Neural cell (in vitro differentiated cells): ENCODE measurements at regions not wholly inside any gene's neighbourhood (a gene's known extent, or its start where the extent isn't known, plus 50 kb on each side); places are given as distances from the start of the nearest gene placed in this dataset.

Source experiments
- H2AFZ ChIP-seq: fragments of 200-600, 300-800 bp; sonication (generic), shearing (Covaris generic); 2 replicates; pipeline ENCODE4 v1.6.0; 2014; ENCODE audit warnings: low read depth, mild to moderate bottlenecking, antibody characterized with exemption, low read length, moderate library complexity
- H3F3A ChIP-seq: fragments of 200-600 bp; shearing (Covaris generic); 2 replicates; pipeline ENCODE4 v1.6.1; 2016; ENCODE audit warnings: mild to moderate bottlenecking, moderate library complexity, mixed read lengths, antibody characterized with exemption, low read length; ENCODE audit not compliant: insufficient read depth, poor library complexity, severe bottlenecking
- H3K27ac ChIP-seq: fragments of 200-600, 300-800 bp; sonication (generic), shearing (Covaris generic); 2 replicates; pipeline ENCODE4 v1.5.1; 2014; ENCODE audit warnings: mild to moderate bottlenecking, low read length, moderate library complexity
- H3K27me3 ChIP-seq: fragments of 300-800, 200-600 bp; sonication (generic), shearing (Covaris generic); 2 replicates; pipeline ENCODE4 v1.6.0; 2014; ENCODE audit warnings: mild to moderate bottlenecking, low read depth, low read length, moderate library complexity; ENCODE audit not compliant: insufficient read depth
- H3K36me3 ChIP-seq: fragments of 300-800, 200-600 bp; sonication (generic), shearing (Covaris generic); 2 replicates; pipeline ENCODE4 v1.5.1; 2014; ENCODE audit warnings: mild to moderate bottlenecking, antibody characterized with exemption, low read length, moderate library complexity; ENCODE audit not compliant: insufficient read depth
- H3K4me2 ChIP-seq: fragments of 300-800, 200-600 bp; sonication (generic), shearing (Covaris generic); 2 replicates; pipeline ENCODE4 v1.6.0; 2014; ENCODE audit warnings: mild to moderate bottlenecking, low read length
- H3K4me3 ChIP-seq: fragments of 300-800, 200-600 bp; sonication (generic), shearing (Covaris generic); 2 replicates; pipeline ENCODE4 v1.5.1; 2014; ENCODE audit warnings: mild to moderate bottlenecking, low read length, moderate library complexity
- H3K79me2 ChIP-seq: fragments of 200-600 bp; shearing (Covaris generic); replicated peaks from 2 replicates; pipeline ENCODE4 v1.6.0; 2014; ENCODE audit warnings: mild to moderate bottlenecking, low read length, moderate library complexity; ENCODE audit not compliant: insufficient read depth
- H3K9ac ChIP-seq: fragments of 300-800, 200-600 bp; sonication (generic), shearing (Covaris generic); 2 replicates; pipeline ENCODE4 v1.6.1; 2016; ENCODE audit warnings: mild to moderate bottlenecking, low read length, mixed read lengths
- H3K9me2 ChIP-seq: fragments of 200-600 bp; shearing (Covaris generic); 2 replicates; pipeline ENCODE4 v1.6.1; 2016; ENCODE audit warnings: mild to moderate bottlenecking, low read length, mixed read lengths; ENCODE audit not compliant: insufficient read depth
- H3K9me3 ChIP-seq: fragments of 200-600, 300-800 bp; sonication (generic), shearing (Covaris generic); 2 replicates; pipeline ENCODE4 v1.6.1; 2016; ENCODE audit warnings: mild to moderate bottlenecking, mixed run types, low read length, moderate library complexity, mixed read lengths
- H4K20me1 ChIP-seq: fragments of 200-600 bp; shearing (Covaris generic); 2 replicates; pipeline ENCODE4 v1.6.1; 2016; ENCODE audit warnings: mild to moderate bottlenecking, mixed run types; ENCODE audit not compliant: insufficient read depth
- EP300 ChIP-seq: fragments of 450-650 bp; conservative IDR thresholded peaks from 2 replicates; pipeline ENCODE4 v1.6.1; 2014; ENCODE audit warnings: antibody characterized with exemption, mild to moderate bottlenecking, moderate library complexity; ENCODE audit not compliant: poor library complexity, severe bottlenecking
- EZH2 ChIP-seq: fragments of 200-600, 300-800 bp; shearing (Covaris generic), sonication (generic); IDR thresholded peaks from 2 replicates; pipeline ENCODE4 v1.6.1; 2014; ENCODE audit warnings: antibody characterized with exemption, low read length, borderline replicate concordance, mild to moderate bottlenecking; ENCODE audit not compliant: insufficient read depth, poor library complexity, severe bottlenecking
- MXI1 ChIP-seq: fragments of 450-650 bp; conservative IDR thresholded peaks from 2 replicates; pipeline ENCODE4 v1.6.1; 2014; ENCODE audit warnings: antibody characterized with exemption, mild to moderate bottlenecking; ENCODE audit not compliant: poor library complexity, severe bottlenecking
- POLR2AphosphoS5 ChIP-seq: IDR thresholded peaks from 2 replicates; pipeline ENCODE4 v1.6.1; 2012
- RAD21 ChIP-seq: fragments of 450-650 bp; conservative IDR thresholded peaks from 2 replicates; pipeline ENCODE4 v1.6.1; 2014; ENCODE audit warnings: antibody characterized with exemption, mild to moderate bottlenecking, moderate library complexity
- REST ChIP-seq: IDR thresholded peaks from 2 replicates; pipeline ENCODE4 v1.6.1; 2012; ENCODE audit warnings: borderline replicate concordance
- SMC3 ChIP-seq: fragments of 450-650 bp; conservative IDR thresholded peaks from 2 replicates; pipeline ENCODE4 v1.6.1; 2014; ENCODE audit warnings: antibody characterized with exemption, mild to moderate bottlenecking, moderate library complexity; ENCODE audit not compliant: poor library complexity
- TAF1 ChIP-seq: IDR thresholded peaks from 2 replicates; pipeline ENCODE4 v1.6.1; 2012; ENCODE audit warnings: low read depth
- TF ChIP-seq, protein P1 (sequence below): fragments of 450-650 bp; IDR thresholded peaks from 2 replicates; pipeline ENCODE4 v1.5.1; 2014; ENCODE audit warnings: antibody characterized with exemption, mild to moderate bottlenecking, moderate library complexity; ENCODE audit not compliant: poor library complexity, severe bottlenecking

- Histone ChIP-seq H3K9me3 (no peaks in the 10 kb centered on the region), H3K36me3 (no peaks in the 10 kb centered on the region), H3F3A (no peaks in the 10 kb centered on the region), H3K4me3 (no peak overlapping the region), H3K9ac (no peak overlapping the region), H3K79me2 (no peaks in the 10 kb centered on the region), H3K27ac (no peak overlapping the region), H4K20me1 (no peaks in the 10 kb centered on the region), H3K9me2 (no peaks in the 10 kb centered on the region), H3K4me2 (no peak overlapping the region), H3K27me3 (no peaks in the 10 kb centered on the region), H2AFZ (no peak overlapping the region)
- no peak for TF ChIP-seq EP300
- TF ChIP-seq, protein P1, sequence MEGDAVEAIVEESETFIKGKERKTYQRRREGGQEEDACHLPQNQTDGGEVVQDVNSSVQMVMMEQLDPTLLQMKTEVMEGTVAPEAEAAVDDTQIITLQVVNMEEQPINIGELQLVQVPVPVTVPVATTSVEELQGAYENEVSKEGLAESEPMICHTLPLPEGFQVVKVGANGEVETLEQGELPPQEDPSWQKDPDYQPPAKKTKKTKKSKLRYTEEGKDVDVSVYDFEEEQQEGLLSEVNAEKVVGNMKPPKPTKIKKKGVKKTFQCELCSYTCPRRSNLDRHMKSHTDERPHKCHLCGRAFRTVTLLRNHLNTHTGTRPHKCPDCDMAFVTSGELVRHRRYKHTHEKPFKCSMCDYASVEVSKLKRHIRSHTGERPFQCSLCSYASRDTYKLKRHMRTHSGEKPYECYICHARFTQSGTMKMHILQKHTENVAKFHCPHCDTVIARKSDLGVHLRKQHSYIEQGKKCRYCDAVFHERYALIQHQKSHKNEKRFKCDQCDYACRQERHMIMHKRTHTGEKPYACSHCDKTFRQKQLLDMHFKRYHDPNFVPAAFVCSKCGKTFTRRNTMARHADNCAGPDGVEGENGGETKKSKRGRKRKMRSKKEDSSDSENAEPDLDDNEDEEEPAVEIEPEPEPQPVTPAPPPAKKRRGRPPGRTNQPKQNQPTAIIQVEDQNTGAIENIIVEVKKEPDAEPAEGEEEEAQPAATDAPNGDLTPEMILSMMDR, result no peak
- TF ChIP-seq RAD21, result no peak
- TF ChIP-seq TAF1, result no peak
- no peak for TF ChIP-seq POLR2AphosphoS5
- TF ChIP-seq MXI1, result no peak
- TF ChIP-seq SMC3, result no peak
- no peak for TF ChIP-seq REST
- TF ChIP-seq EZH2, result no peak
Observed at GRCh38 chr13:50611117-50611781, 232.2 kb downstream of the DLEU7 start.

DNA sequence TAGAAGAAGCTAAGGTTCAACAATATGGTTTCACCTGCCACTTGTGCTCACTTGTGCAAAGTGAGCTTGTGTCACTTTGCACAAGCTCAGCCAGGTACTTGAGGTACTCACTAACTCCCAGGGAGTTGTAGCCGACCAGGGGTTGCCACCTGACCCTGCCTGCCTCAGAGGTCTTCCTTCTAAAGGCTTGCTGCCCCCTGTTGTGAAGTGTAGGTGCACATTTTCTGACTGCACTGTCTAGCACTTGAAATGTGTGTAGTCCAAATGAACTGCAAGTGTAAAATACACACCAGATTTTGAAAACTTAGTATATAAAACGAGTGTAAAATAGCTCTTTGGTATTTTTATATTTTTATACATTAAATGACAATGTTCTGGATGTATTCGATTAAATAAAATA lies 230.8 kb downstream of the DLEU7 start:
- Histone ChIP-seq H3F3A (no peaks in the 10 kb centered on the region), H3K79me2 (no peaks in the 10 kb centered on the region), H3K27ac (no peak overlapping the region), H3K9ac (no peak overlapping the region), H4K20me1 (no peaks in the 10 kb centered on the region), H3K27me3 (no peaks in the 10 kb centered on the region), H3K36me3 (no peaks in the 10 kb centered on the region), H2AFZ (no peak overlapping the region), H3K9me2 (no peaks in the 10 kb centered on the region), H3K4me2 (no peak overlapping the region), H3K9me3 (no peaks in the 10 kb centered on the region), H3K4me3 (no peak overlapping the region)
- TF ChIP-seq SMC3, result no peak
- TF ChIP-seq TAF1, result no peak
- TF ChIP-seq, protein P1, result no peak
- TF ChIP-seq MXI1, result no peak
- TF ChIP-seq EZH2, result no peak
- no peak for TF ChIP-seq RAD21
